Body of pancreas (tissue), 4 donors: ENCODE measurements at regions not wholly inside any gene's neighbourhood (a gene's known extent, or its start where the extent isn't known, plus 50 kb on each side); places are given as distances from the start of the nearest gene placed in this dataset.
"Not testable (repeated sequence)": the region's sequence is repeated elsewhere in the genome, so short reads cannot be mapped to it uniquely, and the experiment has no call there.

Experiments
- ATAC-seq: fragments of 150-250 bp; one replicate; pipeline ENCODE4 v1.9.1; 2016
- DNase-seq, 4 donors: peaks; one replicate each; pipeline ENCODE4 v3.0.0-alpha.2; 2019
- H3K27ac ChIP-seq, 4 donors: fragments of 200-600 bp; sonication (generic); 1 replicate in 3 of 4; 2 replicates in 1 of 4; pipeline versions ENCODE4 v1.5.1 to v1.6.1; 2016 to 2019; ENCODE audit warnings: mild to moderate bottlenecking in 1 of 4, mixed read lengths in 1 of 4, moderate library complexity in 1 of 4
- H3K27me3 ChIP-seq, 2 donors: fragments of 200-600 bp; sonication (generic); one replicate each; pipeline ENCODE4 v1.6.0; 2016; ENCODE audit warnings: mild to moderate bottlenecking in 1 of 2
- H3K36me3 ChIP-seq, 2 donors: fragments of 200-600 bp; sonication (generic); replicated peaks in 1 of 2; 2 replicates each; pipeline ENCODE4 v1.5.1; 2016; ENCODE audit warnings: low read depth in 2 of 2; ENCODE audit not compliant: insufficient read depth in 1 of 2
- H3K4me1 ChIP-seq: fragments of 200-600 bp; sonication (generic); one replicate; pipeline ENCODE4 v1.6.0; 2016
- H3K4me3 ChIP-seq, 2 donors: fragments of 200-600 bp; sonication (generic); 1 replicate in 1 of 2; 2 replicates in 1 of 2; pipeline ENCODE4 v1.5.1; 2016 to 2019
- H3K9me3 ChIP-seq, 3 donors: fragments of 200-600 bp; sonication (generic); 1 replicate in 2 of 3; 2 replicates in 1 of 3; pipeline ENCODE4 v1.5.1; 2016
- CTCF ChIP-seq, 7 experiments: fragments of 450-650 bp in 4 of 7; fragments of 200-600 bp in 3 of 7; sonication (generic) in 3 of 7; IDR thresholded peaks; one replicate each; pipeline ENCODE4 v1.5.1; 2016 to 2019; ENCODE audit warnings: antibody characterized with exemption in 7 of 7
- POLR2A ChIP-seq, 3 donors: fragments of 450-650 bp; IDR thresholded peaks; one replicate each; pipeline ENCODE4 v1.6.1; 2016; ENCODE audit warnings: antibody characterized with exemption in 3 of 3, mild to moderate bottlenecking in 2 of 3
- WGBS, 2 donors: methylation state at CpG; one replicate each; pipeline ENCODE4 v1.1.5; 2017; 5-methylcytosine and 5-hydroxymethylcytosine counted together
- intact Hi-C: fragments of 100-400 bp; cut with DNase I; formaldehyde crosslinking; loops from one replicate; pipeline ENCODE4 v1.15.1; 2023

- Histone ChIP-seq H3K27ac (no peak overlapping the region), H3K9me3 (no peaks in the 10 kb centered on the region), H3K4me1 (no peaks in the 10 kb centered on the region), H3K4me3 (no peak overlapping the region), H3K36me3 (no peaks in the 10 kb centered on the region), H3K27me3 (no peaks in the 10 kb centered on the region)
- TF ChIP-seq POLR2A (IDR thresholded peaks at IDR 0.05) (no peak), CTCF (IDR thresholded peaks at IDR 0.05) (no peak)
- ATAC-seq (no peak), DNase-seq (no peak)
- WGBS, 2 donors = 45 to 63% methylated on average over 2 of the region's 2 CpGs
- intact Hi-C loops = no loop called here
Observed at GRCh38 chr5:126143622-126144021, 279.6 kb upstream of the GRAMD2B start.

GRCh38 chr5:126150319-126150718, 272.9 kb upstream of the GRAMD2B start:
- DNase-seq, intact Hi-C loops, H3K4me1 ChIP-seq, H3K27ac ChIP-seq, H3K27me3 ChIP-seq, ATAC-seq, H3K36me3 ChIP-seq, H3K4me3 ChIP-seq, H3K9me3 ChIP-seq: not testable (repeated sequence)
- 90 to 92% methylated on average over 3 of the region's 3 CpGs for WGBS, 2 donors

GRCh38 chr5:126155298-126155697, 267.9 kb upstream of the GRAMD2B start:
- ATAC-seq, H3K27me3 ChIP-seq, H3K27ac ChIP-seq, intact Hi-C loops, H3K36me3 ChIP-seq, H3K4me3 ChIP-seq, H3K4me1 ChIP-seq, DNase-seq: not testable (repeated sequence)
- 83 to 86% methylated on average over 9 to 12 of the region's 12 CpGs for WGBS, 2 donors
- H3K9me3 ChIP-seq = peaks cover 0 to 11% (median 0%) of the 10 kb centered on the region in 3 donors

- no peak overlapping the region for H3K27ac ChIP-seq
- no peaks in the 10 kb centered on the region for H3K36me3 ChIP-seq
- no peak for ATAC-seq
- 94 to 97% methylated on average over 1 of the region's 1 CpG for WGBS, 2 donors
- TF ChIP-seq CTCF (IDR thresholded peaks at IDR 0.05) (no peak), POLR2A (IDR thresholded peaks at IDR 0.05) (no peak)
- H3K4me3 ChIP-seq = no peak overlapping the region
- intact Hi-C loops = no loop called here
- peaks cover 0 to 5% of the 10 kb centered on the region in 2 donors for H3K27me3 ChIP-seq
- no peak for DNase-seq
- H3K9me3 ChIP-seq = no peaks in the 10 kb centered on the region
- no peaks in the 10 kb centered on the region for H3K4me1 ChIP-seq
Observed at GRCh38 chr5:126166368-126166767, 256.8 kb upstream of the GRAMD2B start.

GRCh38 chr5:126168785-126169184, 254.4 kb upstream of the GRAMD2B start:
- Histone ChIP-seq H3K27ac (no peak overlapping the region), H3K4me1 (no peaks in the 10 kb centered on the region), H3K9me3 (no peaks in the 10 kb centered on the region), H3K27me3 (peaks cover 0 to 5% of the 10 kb centered on the region in 2 donors), H3K36me3 (no peaks in the 10 kb centered on the region), H3K4me3 (no peak overlapping the region)
- TF ChIP-seq CTCF (IDR thresholded peaks at IDR 0.05) (no peak), POLR2A (IDR thresholded peaks at IDR 0.05) (no peak)
- ATAC-seq (no peak), DNase-seq (no peak)
- WGBS, 2 donors = 27 to 38% methylated on average over 1 of the region's 1 CpG
- intact Hi-C loops = no loop called here

GRCh38 chr5:126171916-126172315, 251.3 kb upstream of the GRAMD2B start:
- Histone ChIP-seq H3K9me3 (no peaks in the 10 kb centered on the region), H3K27ac (no peak overlapping the region), H3K4me1 (no peaks in the 10 kb centered on the region), H3K4me3 (no peak overlapping the region), H3K27me3 (peaks cover 0 to 5% of the 10 kb centered on the region in 2 donors), H3K36me3 (no peaks in the 10 kb centered on the region)
- WGBS, 2 donors = 58 to 88% methylated on average over 2 of the region's 3 CpGs
- TF ChIP-seq POLR2A (IDR thresholded peaks at IDR 0.05) (no peak), CTCF (IDR thresholded peaks at IDR 0.05) (no peak)
- DNase-seq (no peak), ATAC-seq (no peak)
- intact Hi-C loops = no loop called here
